ENCODE measurements at regions not wholly inside any gene's neighbourhood (a gene's known extent, or its start where the extent isn't known, plus 50 kb on each side); places are given as distances from the start of the nearest gene placed in this dataset.

- Mint-ChIP-seq H3K4me3 (no peak overlapping the region), H3K27me3 (no peaks in the 10 kb centered on the region), H3K27ac (no peak overlapping the region), H3K4me1 (ENCODE audit: low read depth) (no peaks in the 10 kb centered on the region), H3K36me3 (ENCODE audit: low read depth) (no peaks in the 10 kb centered on the region), H3K9me3 (peaks cover 10% of the 10 kb centered on the region)
- no peak overlapping the region for H3K4me3 ChIP-seq (ENCODE audit: low read length)
- H3K4me1 ChIP-seq (ENCODE audit: insufficient read depth, low read length): no peaks in the 10 kb centered on the region
- TF ChIP-seq CTCF (IDR thresholded peaks at IDR 0.05): no peak
- ChIA-PET CTCF (no interaction called here), POLR2A (no interaction called here)
- H3K36me3 ChIP-seq (ENCODE audit: insufficient read depth, low read length): no peaks in the 10 kb centered on the region
- H3K27ac ChIP-seq (ENCODE audit: low read depth in 1 of 2, low read length in 2 of 2): no peak overlapping the region
- DNase-seq (no peak), ATAC-seq (ENCODE audit: poor library complexity) (no peak)
- H3K27me3 ChIP-seq (ENCODE audit: control insufficient read depth in 1 of 2, insufficient read depth in 2 of 2, low read length in 2 of 2): no peaks in the 10 kb centered on the region
- intact Hi-C loops (cut with DNase I, micrococcal nuclease): no loop called here
- H3K9me3 ChIP-seq (ENCODE audit: control insufficient read depth in 1 of 2, insufficient read depth in 1 of 2, low read length in 2 of 2): peaks cover 0 to 4% of the 10 kb centered on the region in 2 experiments
Measured at GRCh38 chr15:46548989-46549388, 914.2 kb downstream of the SQOR start.

DNA sequence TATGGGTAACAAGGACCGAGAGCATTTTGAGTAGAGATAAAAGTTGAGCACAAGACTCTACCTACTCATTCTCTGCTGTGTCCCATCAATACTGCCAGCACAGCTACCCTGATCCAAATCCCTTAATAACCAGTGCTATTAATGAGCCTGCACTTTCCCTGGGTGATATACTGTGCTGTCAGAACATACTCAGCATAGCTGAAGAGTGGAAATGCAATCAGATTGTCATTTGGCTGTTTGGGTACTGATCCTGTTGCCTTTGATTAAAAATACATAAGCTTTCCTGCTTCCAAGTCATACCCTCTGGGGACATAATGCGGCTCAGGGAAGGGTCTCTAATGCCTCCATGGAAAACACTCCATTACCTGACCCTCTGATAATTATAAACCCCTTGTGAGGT, 917.5 kb downstream of the SQOR start:
- peaks cover 10% of the 10 kb centered on the region for H3K9me3 Mint-ChIP-seq
- Histone ChIP-seq H3K27me3 (ENCODE audit: control insufficient read depth in 1 of 2, insufficient read depth in 2 of 2, low read length in 2 of 2) (no peaks in the 10 kb centered on the region), H3K36me3 (ENCODE audit: insufficient read depth, low read length) (no peaks in the 10 kb centered on the region), H3K9me3 (ENCODE audit: control insufficient read depth in 1 of 2, insufficient read depth in 1 of 2, low read length in 2 of 2) (peaks cover 0 to 4% of the 10 kb centered on the region in 2 experiments), H3K27ac (ENCODE audit: low read depth in 1 of 2, low read length in 2 of 2) (no peak overlapping the region), H3K4me1 (ENCODE audit: insufficient read depth, low read length) (no peaks in the 10 kb centered on the region), H3K4me3 (ENCODE audit: low read length) (no peak overlapping the region)
- H3K27ac Mint-ChIP-seq: no peak overlapping the region
- DNase-seq (no peak), ATAC-seq (ENCODE audit: poor library complexity) (no peak)
- H3K4me3 Mint-ChIP-seq: no peak overlapping the region
- POLR2A ChIA-PET: no interaction called here
- H3K4me1 Mint-ChIP-seq (ENCODE audit: low read depth): no peaks in the 10 kb centered on the region
- H3K36me3 Mint-ChIP-seq (ENCODE audit: low read depth): no peaks in the 10 kb centered on the region
- CTCF ChIA-PET: no interaction called here
- TF ChIP-seq CTCF (IDR thresholded peaks at IDR 0.05): no peak
- intact Hi-C loops (cut with DNase I, micrococcal nuclease): no loop called here
- no peaks in the 10 kb centered on the region for H3K27me3 Mint-ChIP-seq

DNA sequence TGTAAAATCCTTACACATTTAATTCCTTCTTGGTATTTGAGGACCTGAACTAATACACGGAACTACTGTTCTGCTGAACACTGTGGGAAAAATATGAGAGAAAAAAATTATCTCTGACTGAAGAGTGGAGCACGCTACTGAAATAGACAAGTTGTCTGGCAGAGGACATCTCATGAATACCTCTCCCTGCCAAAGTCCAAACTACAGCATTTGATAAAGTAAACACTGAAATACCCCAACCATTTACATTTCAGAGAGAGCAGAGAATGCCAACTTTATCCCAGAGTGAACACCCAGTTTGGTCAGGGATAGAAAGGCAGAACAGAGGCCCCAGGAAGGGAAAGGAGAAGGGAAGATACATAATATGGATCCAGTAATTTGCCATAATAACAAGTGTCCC, 920.7 kb downstream of the SQOR start:
- peaks cover 0 to 3% of the 10 kb centered on the region in 2 experiments for H3K9me3 ChIP-seq (ENCODE audit: control insufficient read depth in 1 of 2, insufficient read depth in 1 of 2, low read length in 2 of 2)
- H3K4me3 ChIP-seq (ENCODE audit: low read length): no peak overlapping the region
- no peak for TF ChIP-seq CTCF (IDR thresholded peaks at IDR 0.05)
- no peaks in the 10 kb centered on the region for H3K36me3 ChIP-seq (ENCODE audit: insufficient read depth, low read length)
- POLR2A ChIA-PET: no interaction called here
- Mint-ChIP-seq H3K27me3 (no peaks in the 10 kb centered on the region), H3K4me3 (no peak overlapping the region), H3K4me1 (ENCODE audit: low read depth) (no peaks in the 10 kb centered on the region), H3K9me3 (peaks cover 3% of the 10 kb centered on the region), H3K36me3 (ENCODE audit: low read depth) (no peaks in the 10 kb centered on the region), H3K27ac (no peak overlapping the region)
- no peak for DNase-seq
- H3K27me3 ChIP-seq (ENCODE audit: control insufficient read depth in 1 of 2, insufficient read depth in 2 of 2, low read length in 2 of 2): no peaks in the 10 kb centered on the region
- CTCF ChIA-PET: no interaction called here
- no peak for ATAC-seq (ENCODE audit: poor library complexity)
- intact Hi-C loops (cut with DNase I, micrococcal nuclease): no loop called here
- no peaks in the 10 kb centered on the region for H3K4me1 ChIP-seq (ENCODE audit: insufficient read depth, low read length)
- H3K27ac ChIP-seq (ENCODE audit: low read depth in 1 of 2, low read length in 2 of 2): no peak overlapping the region

Measured in CD4-positive, alpha-beta T cell (primary cell).